ENCODE measurements at regions not wholly inside any gene's neighbourhood (a gene's known extent, or its start where the extent isn't known, plus 50 kb on each side); places are given as distances from the start of the nearest gene placed in this dataset.

GRCh38 chr13:75091718-75092117 is 390.3 kb downstream of the TBC1D4 start:
- H3K36me3 ChIP-seq, result no peaks in the 10 kb centered on the region
- intact Hi-C loops (cut with DNase I; ENCODE audit: low total_unique reads), result no loop called here
- H3K27ac ChIP-seq, result no peak overlapping the region
- H3K27me3 ChIP-seq, result no peaks in the 10 kb centered on the region
- no peak for DNase-seq (ENCODE audit: low spot score in 2 of 2)
- TF ChIP-seq CTCF (IDR thresholded peaks at IDR 0.05) (no peak), POLR2A (IDR thresholded peaks at IDR 0.05) (no peak), POLR2AphosphoS5 (IDR thresholded peaks at IDR 0.05) (no peak)
- no peak overlapping the region for H3K4me3 ChIP-seq
- no peaks in the 10 kb centered on the region for H3K4me1 ChIP-seq
- H3K9me3 ChIP-seq, result no peaks in the 10 kb centered on the region

GRCh38 chr13:75090872-75091615 is 390.9 kb downstream of the TBC1D4 start:
- H3K9me3 ChIP-seq, result no peaks in the 10 kb centered on the region
- DNase-seq (ENCODE audit: low spot score in 2 of 2), result no peak
- TF ChIP-seq POLR2A (IDR thresholded peaks at IDR 0.05) (no peak), CTCF (IDR thresholded peaks at IDR 0.05) (no peak), POLR2AphosphoS5 (IDR thresholded peaks at IDR 0.05) (no peak)
- H3K27ac ChIP-seq, result no peak overlapping the region
- no peaks in the 10 kb centered on the region for H3K27me3 ChIP-seq
- H3K4me3 ChIP-seq, result no peak overlapping the region
- intact Hi-C loops (cut with DNase I; ENCODE audit: low total_unique reads), result no loop called here
- no peaks in the 10 kb centered on the region for H3K36me3 ChIP-seq
- no peaks in the 10 kb centered on the region for H3K4me1 ChIP-seq

- H3K27ac ChIP-seq, result no peak overlapping the region
- H3K4me1 ChIP-seq, result no peaks in the 10 kb centered on the region
- H3K9me3 ChIP-seq, result no peaks in the 10 kb centered on the region
- no peak overlapping the region for H3K4me3 ChIP-seq
- intact Hi-C loops (cut with DNase I; ENCODE audit: low total_unique reads), result no loop called here
- no peak for TF ChIP-seq POLR2AphosphoS5 (IDR thresholded peaks at IDR 0.05)
- no peak for TF ChIP-seq CTCF (IDR thresholded peaks at IDR 0.05)
- TF ChIP-seq POLR2A (IDR thresholded peaks at IDR 0.05), result no peak
- DNase-seq (ENCODE audit: low spot score in 2 of 2), result no peak
- H3K27me3 ChIP-seq, result no peaks in the 10 kb centered on the region
- H3K36me3 ChIP-seq, result no peaks in the 10 kb centered on the region
Observed at GRCh38 chr13:75088915-75089314, 393.1 kb downstream of the TBC1D4 start.

GRCh38 chr13:75079226-75079625 is 402.7 kb downstream of the TBC1D4 start:
- Histone ChIP-seq H3K4me1 (no peaks in the 10 kb centered on the region), H3K9me3 (no peaks in the 10 kb centered on the region), H3K36me3 (no peaks in the 10 kb centered on the region), H3K27ac (no peak overlapping the region), H3K27me3 (no peaks in the 10 kb centered on the region), H3K4me3 (no peak overlapping the region)
- intact Hi-C loops (cut with DNase I; ENCODE audit: low total_unique reads), result no loop called here
- DNase-seq (ENCODE audit: low spot score in 2 of 2), result no peak
- TF ChIP-seq POLR2AphosphoS5 (IDR thresholded peaks at IDR 0.05) (no peak), POLR2A (IDR thresholded peaks at IDR 0.05) (no peak), CTCF (IDR thresholded peaks at IDR 0.05) (no peak)

GRCh38 chr13:75076476-75076875 is 405.5 kb downstream of the TBC1D4 start:
- intact Hi-C loops (cut with DNase I; ENCODE audit: low total_unique reads), result no loop called here
- no peaks in the 10 kb centered on the region for H3K9me3 ChIP-seq
- H3K4me3 ChIP-seq, result no peak overlapping the region
- DNase-seq (ENCODE audit: low spot score in 2 of 2), result no peak
- no peaks in the 10 kb centered on the region for H3K4me1 ChIP-seq
- TF ChIP-seq POLR2A (IDR thresholded peaks at IDR 0.05) (no peak), POLR2AphosphoS5 (IDR thresholded peaks at IDR 0.05) (no peak), CTCF (IDR thresholded peaks at IDR 0.05) (no peak)
- H3K27ac ChIP-seq, result no peak overlapping the region
- no peaks in the 10 kb centered on the region for H3K36me3 ChIP-seq
- no peaks in the 10 kb centered on the region for H3K27me3 ChIP-seq

All from breast epithelium (tissue), 4 donors.